T-cell (primary cell): ENCODE measurements at regions not wholly inside any gene's neighbourhood (a gene's known extent, or its start where the extent isn't known, plus 50 kb on each side); places are given as distances from the start of the nearest gene placed in this dataset.

Experiments used
- ATAC-seq, 4 experiments: fragments of 200-7000 bp in 3 of 4; fragments of 150-1000 bp in 1 of 4; cut with Tn5 transposase; replicated peaks in 1 of 4; 1 replicate in 3 of 4; 2 replicates in 1 of 4; pipeline ENCODE4 v1.10.0; 2021; ENCODE audit warnings: moderate library complexity in 3 of 4, mild to moderate bottlenecking in 2 of 4, moderate number of reproducible peaks in 1 of 4
- CTCF ChIA-PET, 2 donors: fragments of 300-600 bp; sonication (Branson Sonifier 250); formaldehyde crosslinking; loops; one replicate each; lab custom pipeline; 2022; ENCODE audit warnings: antibody characterized with exemption in 2 of 2; lab: Charles Lee
- POLR2A ChIA-PET, 2 donors: fragments of 300-600 bp; sonication (Branson Sonifier 250); formaldehyde crosslinking; loops; one replicate each; lab custom pipeline; 2022; ENCODE audit warnings: antibody characterized with exemption in 2 of 2; lab: Charles Lee
- DNase-seq, 35 experiments: peaks; one replicate each; pipeline versions ENCODE4 v3.0.0 to v3.0.0-alpha.2; 2013 to 2023
- H3K27ac ChIP-seq: one replicate; pipeline ENCODE4 v1.5.1; 2013; ENCODE audit warnings: low read length
- H3K27me3 ChIP-seq, 2 experiments: replicated peaks in 1 of 2; 1 replicate in 1 of 2; 2 replicates in 1 of 2; pipeline versions ENCODE4 v1.6.1 to v1.7.0; 2013; ENCODE audit warnings: low read length in 1 of 2, mixed read lengths in 1 of 2; ENCODE audit not compliant: control insufficient read depth in 2 of 2, insufficient read depth in 2 of 2; ENCODE audit errors: extremely low read depth in 1 of 2
- H3K36me3 ChIP-seq, 2 donors: 1 replicate in 1 of 2; 2 replicates in 1 of 2; pipeline versions ENCODE4 v1.6.1 to v1.7.0; 2013; ENCODE audit warnings: low read length in 1 of 2; ENCODE audit not compliant: control insufficient read depth in 2 of 2, insufficient read depth in 1 of 2; ENCODE audit errors: extremely low read depth in 1 of 2
- H3K4me1 ChIP-seq, 2 experiments: 1 replicate in 1 of 2; 2 replicates in 1 of 2; pipeline versions ENCODE4 v1.6.1 to v1.7.0; 2013; ENCODE audit warnings: low read length in 2 of 2, mixed read lengths in 1 of 2; ENCODE audit not compliant: insufficient read depth in 2 of 2, control insufficient read depth in 1 of 2; ENCODE audit errors: extremely low read depth in 1 of 2
- H3K4me3 ChIP-seq, 2 donors: 1 replicate in 1 of 2; 2 replicates in 1 of 2; pipeline versions ENCODE4 v1.5.1 to v1.7.0; 2013; ENCODE audit warnings: mild to moderate bottlenecking in 2 of 2, low read length in 1 of 2, moderate library complexity in 1 of 2; ENCODE audit not compliant: control insufficient read depth in 1 of 2; ENCODE audit errors: extremely low read depth in 1 of 2
- H3K9me3 ChIP-seq: 2 replicates; pipeline ENCODE4 v1.7.0; 2013
- H3K27ac Mint-ChIP-seq, 2 donors: one replicate each; pipeline ENCODE4 v1.8.0; 2020 to 2021; ENCODE audit warnings: mild to moderate bottlenecking in 2 of 2, mixed read lengths in 2 of 2
- H3K27me3 Mint-ChIP-seq, 2 donors: one replicate each; pipeline ENCODE4 v1.8.0; 2021 to 2022; ENCODE audit warnings: mixed read lengths in 2 of 2
- H3K36me3 Mint-ChIP-seq: one replicate; pipeline ENCODE4 v1.8.0; 2021; ENCODE audit warnings: mixed read lengths
- H3K4me1 Mint-ChIP-seq, 3 donors: one replicate each; pipeline ENCODE4 v1.8.0; 2020 to 2022; ENCODE audit warnings: mixed read lengths in 3 of 3, mild to moderate bottlenecking in 1 of 3
- H3K4me3 Mint-ChIP-seq, 3 donors: one replicate each; pipeline ENCODE4 v1.8.0; 2020 to 2022; ENCODE audit warnings: mild to moderate bottlenecking in 3 of 3, mixed read lengths in 3 of 3, moderate library complexity in 3 of 3
- H3K9me3 Mint-ChIP-seq, 3 donors: one replicate each; pipeline ENCODE4 v1.8.0; 2020 to 2022; ENCODE audit warnings: mixed read lengths in 3 of 3
- WGBS: methylation state at CpG from one replicate; pipeline ENCODE4 v1.1.5; 2013; ENCODE audit warnings: missing lambda C conversion rate; ENCODE audit not compliant: insufficient coverage; 5-methylcytosine and 5-hydroxymethylcytosine counted together

DNA sequence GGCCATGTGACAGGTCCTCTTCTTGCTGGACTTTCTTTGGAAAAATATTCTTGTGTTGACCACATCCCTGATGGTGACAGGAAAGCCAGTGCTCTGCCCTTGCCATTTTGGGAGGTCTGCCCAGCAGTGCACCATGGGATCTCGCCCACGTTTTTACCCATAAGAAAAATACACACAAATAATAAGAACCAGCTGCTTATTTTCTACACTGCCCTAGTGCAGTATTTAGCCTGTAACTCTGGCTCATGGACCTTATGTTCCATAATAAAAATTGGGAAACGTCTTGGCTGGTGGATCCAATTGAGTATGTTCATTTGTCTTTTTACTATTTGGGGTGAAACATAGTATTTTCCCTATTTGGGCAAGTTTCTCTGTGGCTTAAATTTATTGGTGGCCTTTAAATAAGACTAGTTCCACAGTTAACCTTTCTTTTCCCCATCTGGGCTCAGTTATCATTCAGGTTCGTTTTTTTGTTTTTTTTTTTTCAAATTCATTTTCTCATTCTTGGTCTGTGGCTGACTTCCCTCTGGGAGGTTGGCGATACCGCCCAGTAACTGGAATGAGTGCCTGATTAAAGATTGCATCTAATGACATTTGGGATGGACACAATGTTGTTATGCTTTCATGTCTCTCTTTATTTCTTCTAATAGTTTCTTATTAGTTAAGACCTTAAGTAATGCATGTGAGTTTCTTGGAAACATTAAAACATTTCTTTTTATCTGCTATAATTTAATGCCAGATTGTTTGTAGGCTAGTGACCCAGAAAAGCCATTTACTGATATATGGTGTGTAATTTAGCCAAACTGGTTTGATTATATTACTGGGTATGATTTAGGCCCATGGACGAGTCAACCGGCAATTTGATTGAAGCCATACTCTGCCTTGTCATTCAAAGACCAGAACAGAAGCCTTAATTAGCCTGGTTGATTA is 163.7 kb downstream of the FGF10 start:
- ATAC-seq (no peak), DNase-seq (no peak)
- Mint-ChIP-seq H3K27ac (no peak overlapping the region), H3K36me3 (no peaks in the 10 kb centered on the region), H3K27me3 (no peaks in the 10 kb centered on the region), H3K9me3 (peaks cover 5 to 14% (median 13%) of the 10 kb centered on the region in 3 donors), H3K4me3 (no peak overlapping the region), H3K4me1 (no peaks in the 10 kb centered on the region)
- POLR2A ChIA-PET = no interaction called here
- Histone ChIP-seq H3K27ac (no peak overlapping the region), H3K4me3 (no peak overlapping the region), H3K4me1 (no peaks in the 10 kb centered on the region), H3K27me3 (no peaks in the 10 kb centered on the region), H3K9me3 (no peaks in the 10 kb centered on the region), H3K36me3 (no peaks in the 10 kb centered on the region)
- WGBS = 100% methylated on average over 2 of the region's 8 CpGs
- CTCF ChIA-PET = no interaction called here

DNA sequence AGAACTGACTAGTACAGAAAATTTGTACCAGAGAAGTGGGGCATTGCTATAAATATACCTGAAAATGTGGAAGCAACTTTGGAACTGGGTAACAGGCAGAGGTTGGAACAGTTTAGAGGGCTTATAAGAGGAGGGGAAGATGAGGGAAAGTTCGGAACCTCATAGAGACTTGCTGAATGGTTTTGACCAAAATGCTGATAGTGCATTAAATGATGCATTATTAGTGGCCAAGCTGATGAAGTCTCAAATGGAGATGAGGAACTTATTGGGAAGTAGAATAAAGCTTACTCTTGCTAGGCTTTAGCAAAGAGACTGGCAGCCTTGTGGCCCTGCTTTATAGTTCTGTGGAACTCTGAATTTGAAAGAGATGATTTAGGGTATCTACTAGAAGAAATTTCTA is 189.8 kb downstream of the FGF10 start:
- H3K4me3 ChIP-seq = no peak overlapping the region
- Mint-ChIP-seq H3K4me3 (no peak overlapping the region), H3K36me3 (no peaks in the 10 kb centered on the region), H3K4me1 (no peaks in the 10 kb centered on the region), H3K9me3 (peaks cover 17 to 34% (median 26%) of the 10 kb centered on the region in 3 donors), H3K27ac (no peak overlapping the region), H3K27me3 (no peaks in the 10 kb centered on the region)
- H3K36me3 ChIP-seq = no peaks in the 10 kb centered on the region
- no peaks in the 10 kb centered on the region for H3K27me3 ChIP-seq
- no peak overlapping the region for H3K27ac ChIP-seq
- POLR2A ChIA-PET = no interaction called here
- ATAC-seq (no peak), DNase-seq (no peak)
- H3K9me3 ChIP-seq = peaks cover 4% of the 10 kb centered on the region
- 57% methylated on average over 1 of the region's 1 CpG for WGBS
- H3K4me1 ChIP-seq = no peaks in the 10 kb centered on the region
- CTCF ChIA-PET = no interaction called here

DNA sequence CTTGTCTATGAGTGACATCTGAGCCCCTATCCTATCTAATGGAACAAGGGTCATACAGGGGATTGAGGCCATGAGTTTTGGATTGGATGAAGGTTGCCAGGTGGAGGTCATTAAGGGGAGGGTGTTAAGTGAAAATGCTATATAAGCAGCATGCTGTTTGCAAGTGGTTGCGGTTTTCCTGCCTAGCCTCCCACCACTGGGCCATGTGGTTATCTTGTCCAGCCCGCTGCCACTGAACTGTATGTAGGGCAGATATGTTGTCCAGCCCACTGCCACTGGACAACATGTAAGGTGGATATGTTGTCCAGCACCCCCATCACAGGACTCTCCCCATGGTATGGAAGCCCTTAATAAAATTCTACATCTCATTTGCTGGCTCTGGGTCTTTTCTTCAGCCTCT is 200.0 kb downstream of the FGF10 start:
- H3K4me1 Mint-ChIP-seq = no peaks in the 10 kb centered on the region
- peaks cover 16 to 19% (median 17%) of the 10 kb centered on the region in 3 donors for H3K9me3 Mint-ChIP-seq
- ATAC-seq (no peak), DNase-seq (no peak)
- no peaks in the 10 kb centered on the region for H3K36me3 Mint-ChIP-seq
- Histone ChIP-seq H3K36me3 (no peaks in the 10 kb centered on the region), H3K27ac (no peak overlapping the region), H3K9me3 (peaks cover 3% of the 10 kb centered on the region), H3K4me3 (no peak overlapping the region), H3K4me1 (no peaks in the 10 kb centered on the region), H3K27me3 (no peaks in the 10 kb centered on the region)
- CTCF ChIA-PET = no interaction called here
- H3K27me3 Mint-ChIP-seq = no peaks in the 10 kb centered on the region
- no peak overlapping the region for H3K27ac Mint-ChIP-seq
- POLR2A ChIA-PET = no interaction called here
- H3K4me3 Mint-ChIP-seq = no peak overlapping the region
- WGBS = no CpG with 5 or more reads among the region's 2 CpGs

DNA sequence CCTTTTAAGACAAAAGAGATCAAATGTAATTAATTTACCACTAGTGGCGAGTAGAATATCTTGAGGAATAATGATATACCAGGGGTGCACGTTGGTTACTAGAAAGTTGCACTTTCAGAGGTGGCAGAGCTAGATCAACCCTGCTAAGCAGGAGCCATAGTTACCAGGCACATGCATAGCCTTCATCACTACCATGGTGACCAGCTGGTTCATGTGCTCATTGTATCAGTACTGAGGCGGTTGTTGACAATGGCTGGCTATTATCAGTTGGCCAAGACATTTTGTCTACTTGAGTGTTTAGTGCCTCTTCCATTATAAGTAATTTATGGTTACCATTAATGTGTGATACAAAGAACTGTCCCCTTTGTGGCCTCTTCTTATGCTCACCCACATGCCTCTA is 201.2 kb downstream of the FGF10 start:
- no peaks in the 10 kb centered on the region for H3K4me1 ChIP-seq
- Mint-ChIP-seq H3K36me3 (no peaks in the 10 kb centered on the region), H3K4me3 (no peak overlapping the region), H3K9me3 (peaks cover 12 to 16% (median 16%) of the 10 kb centered on the region in 3 donors), H3K27me3 (no peaks in the 10 kb centered on the region), H3K4me1 (no peaks in the 10 kb centered on the region), H3K27ac (no peak overlapping the region)
- no peak overlapping the region for H3K4me3 ChIP-seq
- ChIA-PET POLR2A (no interaction called here), CTCF (no interaction called here)
- no peak for ATAC-seq
- no peaks in the 10 kb centered on the region for H3K36me3 ChIP-seq
- no peaks in the 10 kb centered on the region for H3K9me3 ChIP-seq
- H3K27ac ChIP-seq = no peak overlapping the region
- no CpG with 5 or more reads among the region's 3 CpGs for WGBS
- H3K27me3 ChIP-seq = no peaks in the 10 kb centered on the region
- DNase-seq = no peak

DNA sequence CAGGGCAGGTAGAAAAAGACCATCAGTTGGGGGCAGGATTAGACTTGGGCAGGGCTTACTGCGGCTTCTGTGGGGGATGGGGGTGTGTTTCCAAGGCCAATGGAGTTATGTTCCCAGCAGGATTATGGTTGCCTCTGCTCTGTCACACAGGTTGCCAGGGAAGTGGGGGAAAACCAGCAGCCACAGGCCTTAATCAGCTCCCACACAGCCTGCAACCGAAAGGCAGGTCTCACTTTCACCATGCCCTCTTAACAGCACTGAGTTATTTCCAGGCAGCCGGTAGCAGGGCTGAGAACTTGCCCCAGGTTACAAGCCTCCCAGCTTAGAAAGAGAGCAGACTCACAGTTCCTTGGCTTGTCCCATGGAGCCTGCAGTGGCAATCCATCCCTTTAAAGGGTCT is 205.5 kb downstream of the FGF10 start:
- no peak overlapping the region for H3K4me3 Mint-ChIP-seq

DNA sequence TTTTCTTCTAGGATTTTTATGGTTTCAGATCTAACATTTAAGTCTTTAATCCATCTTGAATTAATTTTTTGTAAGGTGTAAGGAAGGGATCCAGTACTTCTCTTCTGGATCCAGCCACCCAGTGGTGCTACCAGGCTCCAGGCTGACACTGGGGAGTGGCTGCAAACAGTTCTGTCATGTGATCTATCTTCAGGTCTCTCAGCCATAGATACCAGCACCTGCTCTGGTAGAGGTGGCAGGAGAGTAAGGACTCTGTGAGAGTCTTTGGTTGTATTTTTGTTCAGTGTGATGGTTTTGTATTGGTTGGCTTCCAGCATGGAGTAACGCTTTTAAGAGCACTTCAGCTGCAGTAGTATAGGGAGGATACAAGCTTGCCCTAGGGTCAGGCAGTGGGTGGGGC is 205.9 kb downstream of the FGF10 start:
- Histone ChIP-seq H3K4me3 (no peak overlapping the region), H3K27me3 (no peaks in the 10 kb centered on the region), H3K9me3 (no peaks in the 10 kb centered on the region), H3K4me1 (no peaks in the 10 kb centered on the region), H3K27ac (no peak overlapping the region), H3K36me3 (no peaks in the 10 kb centered on the region)
- Mint-ChIP-seq H3K27me3 (no peaks in the 10 kb centered on the region), H3K9me3 (peaks cover 14 to 17% (median 15%) of the 10 kb centered on the region in 3 donors), H3K4me3 (no peak overlapping the region), H3K36me3 (no peaks in the 10 kb centered on the region), H3K27ac (no peak overlapping the region), H3K4me1 (no peaks in the 10 kb centered on the region)
- ATAC-seq = no peak
- ChIA-PET CTCF (no interaction called here), POLR2A (no interaction called here)
- DNase-seq = no peak
- 83% methylated on average over 1 of the region's 1 CpG for WGBS

More for the DNA sequence above, 205.5 kb downstream of the FGF10 start:
- Mint-ChIP-seq H3K4me1 (no peaks in the 10 kb centered on the region), H3K36me3 (no peaks in the 10 kb centered on the region), H3K27me3 (no peaks in the 10 kb centered on the region), H3K9me3 (peaks cover 11 to 15% (median 14%) of the 10 kb centered on the region in 3 donors), H3K27ac (no peak overlapping the region)
- 63% methylated on average over 2 of the region's 3 CpGs for WGBS
- Histone ChIP-seq H3K27ac (no peak overlapping the region), H3K27me3 (no peaks in the 10 kb centered on the region), H3K9me3 (no peaks in the 10 kb centered on the region), H3K4me1 (no peaks in the 10 kb centered on the region), H3K4me3 (no peak overlapping the region), H3K36me3 (no peaks in the 10 kb centered on the region)
- POLR2A ChIA-PET = no interaction called here
- no peak for ATAC-seq
- CTCF ChIA-PET = interaction anchor here in 1 of 2 donors (0.6 kb wide), 1 partner anchor 38 kb away, joined by 3 read pairs; no protein-coding TSS in a partner anchor
- DNase-seq = no peak
